ENCODE measurements at regions not wholly inside any gene's neighbourhood (a gene's known extent, or its start where the extent isn't known, plus 50 kb on each side); places are given as distances from the start of the nearest gene placed in this dataset.
"Not testable (repeated sequence)": the region's sequence is repeated elsewhere in the genome, so short reads cannot be mapped to it uniquely, and the experiment has no call there.

DNA sequence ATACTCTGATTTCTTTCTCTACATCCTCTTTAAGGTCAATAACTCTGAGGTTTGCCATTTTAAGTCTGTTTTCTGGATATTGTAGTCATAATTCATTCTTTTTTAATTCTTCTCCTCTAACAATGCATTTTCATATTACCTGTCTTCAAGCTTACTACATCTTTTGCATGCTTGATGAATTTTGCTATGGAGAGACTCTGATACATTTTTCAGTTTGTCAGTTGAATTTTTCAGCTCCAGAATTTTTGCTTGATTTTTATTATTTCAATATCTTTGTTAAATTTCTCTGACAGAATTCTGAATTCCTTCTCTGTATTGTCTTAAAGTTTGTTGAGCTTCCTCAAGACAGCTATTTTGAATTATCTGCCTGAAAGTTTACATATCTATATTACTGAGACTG, 159.8 kb upstream of the ST8SIA4 start:
- no peak for DNase-seq (ENCODE audit: low read depth, low spot score)
- Histone ChIP-seq H3K27ac (ENCODE audit: low read length) (no peak overlapping the region), H3K36me3 (ENCODE audit: control insufficient read depth, insufficient read depth, low read length) (no peaks in the 10 kb centered on the region), H3K4me3 (ENCODE audit: low read length) (no peak overlapping the region), H3K9me3 (ENCODE audit: control insufficient read depth, insufficient read depth, low read length) (no peaks in the 10 kb centered on the region), H3K27me3 (ENCODE audit: control insufficient read depth, insufficient read depth, low read length) (no peaks in the 10 kb centered on the region), H3K4me1 (ENCODE audit: control insufficient read depth, insufficient read depth, low read length) (no peaks in the 10 kb centered on the region)

DNA sequence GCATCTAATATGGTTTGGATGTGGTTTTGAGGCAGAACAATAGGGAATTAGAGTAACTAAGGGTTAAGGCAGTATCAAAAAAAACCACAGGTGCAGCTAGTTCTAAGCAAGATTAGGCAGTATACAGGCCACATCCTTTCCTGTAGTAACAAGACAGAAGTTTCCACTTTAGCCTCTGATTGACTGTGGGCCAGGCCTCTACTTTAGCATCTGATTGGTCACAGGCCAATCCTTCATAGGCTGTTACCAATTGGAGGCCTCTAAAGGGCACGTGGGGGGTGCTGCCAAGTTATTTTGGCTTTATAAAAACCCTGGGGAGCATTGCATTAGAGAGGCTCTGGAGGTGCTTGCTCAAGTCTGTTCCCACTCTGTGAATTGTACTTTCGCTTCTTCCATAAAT, 144.1 kb upstream of the ST8SIA4 start:
- H3K4me3 ChIP-seq (ENCODE audit: low read length): no peak overlapping the region
- no peaks in the 10 kb centered on the region for H3K27me3 ChIP-seq (ENCODE audit: control insufficient read depth, insufficient read depth, low read length)
- no peaks in the 10 kb centered on the region for H3K4me1 ChIP-seq (ENCODE audit: control insufficient read depth, insufficient read depth, low read length)
- H3K27ac ChIP-seq (ENCODE audit: low read length): no peak overlapping the region
- no peaks in the 10 kb centered on the region for H3K36me3 ChIP-seq (ENCODE audit: control insufficient read depth, insufficient read depth, low read length)
- DNase-seq (ENCODE audit: low read depth, low spot score): no peak
- WGBS (ENCODE audit: insufficient coverage, insufficient read length): no CpG with 5 or more reads among the region's 2 CpGs
- no peaks in the 10 kb centered on the region for H3K9me3 ChIP-seq (ENCODE audit: control insufficient read depth, insufficient read depth, low read length)

DNA sequence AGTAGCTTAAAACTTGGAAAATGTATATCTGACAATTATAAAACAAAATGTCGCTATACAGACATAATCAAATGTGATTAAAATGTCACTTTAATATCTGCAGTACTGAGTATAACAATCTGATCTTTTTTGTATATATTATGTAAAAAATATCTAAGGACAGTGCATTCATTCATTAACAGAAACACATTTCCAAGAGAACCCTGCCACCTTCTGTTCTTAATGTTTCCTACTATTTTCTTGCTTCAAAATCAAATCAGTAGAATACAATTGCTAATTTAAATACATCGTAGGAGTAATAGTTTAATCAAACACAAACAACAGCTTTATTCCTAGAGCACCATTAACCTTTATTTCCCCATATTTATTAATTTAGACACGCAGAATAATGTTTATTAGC, 142.6 kb upstream of the ST8SIA4 start:
- Histone ChIP-seq H3K36me3 (ENCODE audit: control insufficient read depth, insufficient read depth, low read length) (no peaks in the 10 kb centered on the region), H3K9me3 (ENCODE audit: control insufficient read depth, insufficient read depth, low read length) (no peaks in the 10 kb centered on the region), H3K4me1 (ENCODE audit: control insufficient read depth, insufficient read depth, low read length) (no peaks in the 10 kb centered on the region), H3K27ac (ENCODE audit: low read length) (no peak overlapping the region), H3K27me3 (ENCODE audit: control insufficient read depth, insufficient read depth, low read length) (no peaks in the 10 kb centered on the region), H3K4me3 (ENCODE audit: low read length) (no peak overlapping the region)
- WGBS (ENCODE audit: insufficient coverage, insufficient read length): 100% methylated on average over 1 of the region's 3 CpGs
- DNase-seq (ENCODE audit: low read depth, low spot score): no peak

DNA sequence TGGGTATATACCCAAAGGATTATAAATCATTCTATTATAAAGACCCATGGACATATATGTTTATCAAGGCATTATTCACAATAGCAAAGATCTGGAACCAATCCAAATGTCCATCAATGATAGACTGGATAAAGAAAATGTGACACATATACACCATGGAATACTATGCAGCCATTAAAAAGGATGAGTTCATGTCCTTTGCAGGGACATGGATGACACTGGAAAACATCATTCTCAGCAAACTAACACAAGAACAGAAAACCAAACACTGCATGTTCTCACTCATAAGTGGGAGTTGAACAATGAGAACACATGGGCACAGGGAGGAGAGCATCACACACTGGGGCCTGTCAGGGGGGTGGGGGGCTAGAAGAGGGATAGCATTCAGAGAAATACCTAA, 136.9 kb upstream of the ST8SIA4 start:
- not testable (repeated sequence) for H3K9me3 ChIP-seq (ENCODE audit: control insufficient read depth, insufficient read depth, low read length); H3K27ac ChIP-seq (ENCODE audit: low read length); H3K4me3 ChIP-seq (ENCODE audit: low read length); H3K27me3 ChIP-seq (ENCODE audit: control insufficient read depth, insufficient read depth, low read length); DNase-seq (ENCODE audit: low read depth, low spot score); H3K4me1 ChIP-seq (ENCODE audit: control insufficient read depth, insufficient read depth, low read length); H3K36me3 ChIP-seq (ENCODE audit: control insufficient read depth, insufficient read depth, low read length)

DNA sequence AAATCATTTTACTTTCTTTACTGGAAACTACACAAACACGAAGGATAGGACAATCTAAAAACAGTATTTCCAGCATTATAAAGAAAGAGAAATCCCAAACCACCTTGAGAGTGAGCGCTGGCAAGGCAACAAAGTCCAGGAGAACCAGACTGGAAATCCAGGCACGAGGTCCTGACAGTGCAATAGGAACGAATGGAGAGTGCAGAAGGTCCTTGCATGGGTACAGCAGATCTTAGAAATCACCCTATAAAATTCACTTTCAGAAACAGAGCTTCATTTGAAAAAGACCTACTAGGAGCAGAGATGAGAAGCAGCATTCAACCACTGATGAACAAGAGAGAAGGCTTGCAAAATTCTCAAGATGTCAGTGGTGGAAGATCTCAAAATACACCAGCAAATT, 133.7 kb upstream of the ST8SIA4 start:
- H3K27ac ChIP-seq (ENCODE audit: low read length): no peak overlapping the region

DNA sequence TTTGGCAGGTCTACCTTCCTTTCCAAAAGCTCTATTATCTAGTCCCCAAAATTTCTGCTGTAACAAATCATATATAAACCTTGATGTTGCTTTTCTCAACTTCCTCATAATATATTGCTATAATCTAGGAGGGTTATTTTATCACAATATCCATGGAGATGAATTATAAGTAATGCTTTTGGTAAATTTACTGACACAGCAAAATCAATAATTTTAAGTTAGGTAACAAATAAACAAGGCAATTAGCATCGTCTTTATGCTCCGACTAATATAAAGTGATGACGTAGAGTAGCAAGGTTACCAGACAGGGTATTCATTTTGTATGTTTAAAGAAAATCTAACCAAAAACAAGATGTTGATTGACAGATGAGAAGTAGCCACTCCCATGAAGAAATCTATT, 132.3 kb upstream of the ST8SIA4 start:
- no peak overlapping the region for H3K27ac ChIP-seq (ENCODE audit: low read length)
- H3K4me1 ChIP-seq (ENCODE audit: control insufficient read depth, insufficient read depth, low read length): no peaks in the 10 kb centered on the region
- no peaks in the 10 kb centered on the region for H3K9me3 ChIP-seq (ENCODE audit: control insufficient read depth, insufficient read depth, low read length)
- H3K36me3 ChIP-seq (ENCODE audit: control insufficient read depth, insufficient read depth, low read length): no peaks in the 10 kb centered on the region
- no peaks in the 10 kb centered on the region for H3K27me3 ChIP-seq (ENCODE audit: control insufficient read depth, insufficient read depth, low read length)
- no peak for DNase-seq (ENCODE audit: low read depth, low spot score)
- WGBS (ENCODE audit: insufficient coverage, insufficient read length): no CpG with 5 or more reads among the region's 3 CpGs
- no peak overlapping the region for H3K4me3 ChIP-seq (ENCODE audit: low read length)

More for the DNA sequence above, 133.7 kb upstream of the ST8SIA4 start:
- Histone ChIP-seq H3K4me3 (ENCODE audit: low read length) (no peak overlapping the region), H3K4me1 (ENCODE audit: control insufficient read depth, insufficient read depth, low read length) (no peaks in the 10 kb centered on the region), H3K9me3 (ENCODE audit: control insufficient read depth, insufficient read depth, low read length) (no peaks in the 10 kb centered on the region), H3K36me3 (ENCODE audit: control insufficient read depth, insufficient read depth, low read length) (no peaks in the 10 kb centered on the region), H3K27me3 (ENCODE audit: control insufficient read depth, insufficient read depth, low read length) (no peaks in the 10 kb centered on the region)
- no CpG with 5 or more reads among the region's 4 CpGs for WGBS (ENCODE audit: insufficient coverage, insufficient read length)
- no peak for DNase-seq (ENCODE audit: low read depth, low spot score)

DNA sequence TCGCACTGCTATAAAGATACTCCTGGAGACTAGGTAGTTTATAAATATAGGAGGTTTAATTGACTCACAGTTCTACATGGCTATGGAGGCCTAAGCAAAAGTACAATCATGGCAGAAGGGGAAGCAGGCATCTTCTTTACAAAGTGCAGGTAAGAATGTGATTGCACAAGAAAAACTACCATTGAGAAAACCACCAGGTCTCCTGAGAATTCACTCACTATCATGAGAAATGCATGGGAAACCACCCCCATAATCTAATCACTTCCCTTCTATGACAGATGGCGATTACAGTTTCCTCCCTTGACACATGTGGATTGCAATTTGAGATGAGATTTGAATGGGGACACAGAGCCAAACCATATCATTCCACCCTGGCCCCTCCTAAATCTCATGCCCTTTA, 121.2 kb upstream of the ST8SIA4 start:
- H3K27me3 ChIP-seq (ENCODE audit: control insufficient read depth, insufficient read depth, low read length): no peaks in the 10 kb centered on the region
- no peaks in the 10 kb centered on the region for H3K36me3 ChIP-seq (ENCODE audit: control insufficient read depth, insufficient read depth, low read length)
- no peaks in the 10 kb centered on the region for H3K4me1 ChIP-seq (ENCODE audit: control insufficient read depth, insufficient read depth, low read length)
- no peak overlapping the region for H3K27ac ChIP-seq (ENCODE audit: low read length)
- WGBS (ENCODE audit: insufficient coverage, insufficient read length): no CpG with 5 or more reads among the region's 2 CpGs
- H3K4me3 ChIP-seq (ENCODE audit: low read length): no peak overlapping the region
- H3K9me3 ChIP-seq (ENCODE audit: control insufficient read depth, insufficient read depth, low read length): no peaks in the 10 kb centered on the region
- DNase-seq (ENCODE audit: low read depth, low spot score): no peak

DNA sequence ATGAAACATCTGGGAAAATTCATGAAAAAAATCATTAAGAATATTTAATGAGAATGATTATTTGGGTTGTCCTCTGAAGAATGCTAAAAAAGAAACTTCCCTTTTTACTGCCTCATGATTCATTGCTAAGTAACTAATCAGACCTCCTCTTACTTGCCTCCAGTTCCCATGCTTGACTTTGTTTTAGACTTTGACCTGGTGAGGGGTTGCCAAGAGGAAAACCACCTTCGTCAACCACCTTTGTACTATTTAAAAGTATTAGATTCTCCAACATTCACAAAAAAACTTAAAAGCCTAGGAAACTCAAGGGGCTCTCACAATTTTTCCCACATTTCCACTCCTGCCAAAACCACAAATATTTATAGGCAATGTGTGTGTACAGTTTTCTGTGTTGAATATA, 115.2 kb upstream of the ST8SIA4 start:
- Histone ChIP-seq H3K4me1 (ENCODE audit: control insufficient read depth, insufficient read depth, low read length) (no peaks in the 10 kb centered on the region), H3K27me3 (ENCODE audit: control insufficient read depth, insufficient read depth, low read length) (no peaks in the 10 kb centered on the region), H3K27ac (ENCODE audit: low read length) (no peak overlapping the region), H3K4me3 (ENCODE audit: low read length) (no peak overlapping the region), H3K36me3 (ENCODE audit: control insufficient read depth, insufficient read depth, low read length) (no peaks in the 10 kb centered on the region), H3K9me3 (ENCODE audit: control insufficient read depth, insufficient read depth, low read length) (no peaks in the 10 kb centered on the region)
- WGBS (ENCODE audit: insufficient coverage, insufficient read length): no CpG with 5 or more reads among the region's 1 CpG
- DNase-seq (ENCODE audit: low read depth, low spot score): no peak

DNA sequence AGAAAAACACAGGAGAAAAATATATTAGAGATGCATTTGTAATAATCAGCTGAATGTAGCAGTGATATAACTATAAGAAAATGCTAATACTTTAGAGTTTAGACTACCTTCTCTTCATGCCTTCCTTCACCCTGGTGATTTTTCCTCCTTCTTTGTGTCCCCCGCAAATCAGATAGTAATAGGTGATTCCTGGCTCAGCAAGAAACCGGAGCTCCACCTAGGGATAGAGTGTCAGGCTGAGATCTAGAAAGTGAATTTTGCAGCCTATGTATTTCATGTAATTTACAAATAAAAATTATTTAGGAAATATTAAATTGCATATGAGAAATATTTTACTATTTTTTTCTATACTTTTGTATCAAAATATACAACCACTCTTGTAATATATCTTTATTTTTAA, 109.8 kb upstream of the ST8SIA4 start:
- H3K4me1 ChIP-seq (ENCODE audit: control insufficient read depth, insufficient read depth, low read length): no peaks in the 10 kb centered on the region
- no peak for DNase-seq (ENCODE audit: low read depth, low spot score)
- no peaks in the 10 kb centered on the region for H3K27me3 ChIP-seq (ENCODE audit: control insufficient read depth, insufficient read depth, low read length)
- H3K4me3 ChIP-seq (ENCODE audit: low read length): no peak overlapping the region
- no peak overlapping the region for H3K27ac ChIP-seq (ENCODE audit: low read length)
- no peaks in the 10 kb centered on the region for H3K36me3 ChIP-seq (ENCODE audit: control insufficient read depth, insufficient read depth, low read length)
- no CpG with 5 or more reads among the region's 2 CpGs for WGBS (ENCODE audit: insufficient coverage, insufficient read length)
- H3K9me3 ChIP-seq (ENCODE audit: control insufficient read depth, insufficient read depth, low read length): no peaks in the 10 kb centered on the region

DNA sequence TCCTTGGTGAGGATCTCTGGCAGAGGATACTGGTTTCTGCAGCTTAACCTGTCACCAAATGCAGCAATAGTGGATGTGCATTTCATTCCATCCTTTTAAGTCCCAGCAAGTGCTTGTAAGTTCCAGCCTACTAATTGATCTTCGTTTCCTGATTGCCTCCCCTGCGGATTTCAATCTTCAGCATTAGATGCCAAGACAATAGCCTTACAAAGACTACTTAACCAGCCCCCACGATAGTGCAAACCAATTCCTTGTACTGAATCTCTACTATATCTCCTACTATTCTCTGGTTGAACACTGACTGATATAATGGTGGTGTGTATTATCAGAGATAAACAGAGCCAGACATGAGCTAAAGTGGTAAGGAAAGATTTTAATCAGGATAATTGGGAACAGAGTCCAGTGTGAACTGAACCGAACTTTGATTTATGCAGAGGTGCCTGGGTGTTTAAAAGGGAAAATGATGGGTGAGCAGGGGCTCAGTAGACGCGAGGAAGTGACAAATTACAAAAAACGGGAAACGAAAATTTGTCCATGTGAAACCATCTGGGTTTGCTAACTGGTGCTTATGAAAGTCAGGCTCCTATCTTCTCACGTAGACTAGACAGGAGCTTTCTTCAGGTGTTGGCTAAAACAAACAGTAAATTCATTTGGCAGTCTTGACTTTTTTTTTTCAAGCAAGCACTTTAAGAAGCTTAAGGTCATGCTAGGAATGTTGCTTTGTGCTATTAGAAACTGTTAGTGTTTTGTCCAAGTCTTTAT, 106.9 kb upstream of the ST8SIA4 start:
- no peaks in the 10 kb centered on the region for H3K27me3 ChIP-seq (ENCODE audit: control insufficient read depth, insufficient read depth, low read length)
- H3K4me1 ChIP-seq (ENCODE audit: control insufficient read depth, insufficient read depth, low read length): no peaks in the 10 kb centered on the region
- no CpG with 5 or more reads among the region's 9 CpGs for WGBS (ENCODE audit: insufficient coverage, insufficient read length)
- H3K36me3 ChIP-seq (ENCODE audit: control insufficient read depth, insufficient read depth, low read length): no peaks in the 10 kb centered on the region
- DNase-seq (ENCODE audit: low read depth, low spot score): no peak
- no peak overlapping the region for H3K27ac ChIP-seq (ENCODE audit: low read length)
- no peak overlapping the region for H3K4me3 ChIP-seq (ENCODE audit: low read length)
- no peaks in the 10 kb centered on the region for H3K9me3 ChIP-seq (ENCODE audit: control insufficient read depth, insufficient read depth, low read length)

DNA sequence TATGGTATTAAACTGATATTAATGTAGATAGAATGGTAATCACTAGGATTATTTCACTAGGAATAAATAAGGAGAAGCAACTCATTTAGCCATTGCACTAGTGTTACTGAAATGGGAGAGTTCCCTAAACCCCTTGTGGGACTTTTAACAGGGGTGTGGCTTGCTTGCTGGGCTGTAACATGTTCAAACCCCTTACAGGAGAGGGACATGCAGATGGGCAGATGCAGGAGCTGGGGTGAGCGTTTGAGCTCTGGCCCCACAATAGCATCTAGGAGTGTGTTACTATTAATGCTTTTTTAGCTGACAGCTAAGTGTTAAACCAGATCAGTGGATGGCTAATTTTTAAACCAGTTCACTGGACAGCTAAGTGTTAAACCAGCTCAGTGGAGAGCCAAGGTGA, 89.3 kb upstream of the ST8SIA4 start:
- Histone ChIP-seq H3K9me3 (ENCODE audit: control insufficient read depth, insufficient read depth, low read length) (no peaks in the 10 kb centered on the region), H3K27me3 (ENCODE audit: control insufficient read depth, insufficient read depth, low read length) (no peaks in the 10 kb centered on the region), H3K4me3 (ENCODE audit: low read length) (no peak overlapping the region), H3K4me1 (ENCODE audit: control insufficient read depth, insufficient read depth, low read length) (no peaks in the 10 kb centered on the region), H3K36me3 (ENCODE audit: control insufficient read depth, insufficient read depth, low read length) (no peaks in the 10 kb centered on the region), H3K27ac (ENCODE audit: low read length) (no peak overlapping the region)
- no CpG with 5 or more reads among the region's 1 CpG for WGBS (ENCODE audit: insufficient coverage, insufficient read length)
- no peak for DNase-seq (ENCODE audit: low read depth, low spot score)

All from iPS DF 6.9 (cell line).